HG03378 (cell line): ENCODE measurements at regions not wholly inside any gene's neighbourhood (a gene's known extent, or its start where the extent isn't known, plus 50 kb on each side); places are given as distances from the start of the nearest gene placed in this dataset.

Experiments
- ATAC-seq: cut with Tn5 transposase; IDR thresholded peaks from one replicate; pipeline ENCODE4 v1.9.1; 2021; ENCODE audit warnings: mild to moderate bottlenecking, moderate library complexity; ENCODE audit not compliant: unreplicated experiment

- no peak for ATAC-seq
These were observed 308.0 kb downstream of the CMPK2 start for GRCh38 chr2:6557737-6558136.

- ATAC-seq = no peak
These were observed 302.9 kb downstream of the CMPK2 start for GRCh38 chr2:6562771-6563170.

- no peak for ATAC-seq
These were observed 301.4 kb downstream of the CMPK2 start for GRCh38 chr2:6564326-6564725.

- no peak for ATAC-seq
These were observed 291.6 kb downstream of the CMPK2 start for GRCh38 chr2:6574121-6574520.

- no peak for ATAC-seq
These were observed 289.4 kb downstream of the CMPK2 start for GRCh38 chr2:6576302-6576701.

GRCh38 chr2:6577960-6578359, 287.7 kb downstream of the CMPK2 start:
- ATAC-seq = no peak

GRCh38 chr2:6578416-6578815, 287.3 kb downstream of the CMPK2 start:
- no peak for ATAC-seq

- no peak for ATAC-seq
These were observed 286.4 kb downstream of the CMPK2 start for GRCh38 chr2:6579281-6579680.

GRCh38 chr2:6580982-6581381, 284.7 kb downstream of the CMPK2 start:
- ATAC-seq = no peak

GRCh38 chr2:6589150-6589549, 276.6 kb downstream of the CMPK2 start:
- ATAC-seq = no peak

GRCh38 chr2:6590442-6590841, 275.3 kb downstream of the CMPK2 start:
- ATAC-seq = no peak

GRCh38 chr2:6602471-6602870, 263.2 kb downstream of the CMPK2 start:
- ATAC-seq = no peak

GRCh38 chr2:6605836-6606505, 259.7 kb downstream of the CMPK2 start:
- ATAC-seq = no peak

- no peak for ATAC-seq
These were observed 247.9 kb downstream of the CMPK2 start for GRCh38 chr2:6617794-6618193.

GRCh38 chr2:6618201-6618600, 247.5 kb downstream of the CMPK2 start:
- no peak for ATAC-seq

GRCh38 chr2:6623746-6624145, 242.0 kb downstream of the CMPK2 start:
- ATAC-seq = no peak

GRCh38 chr2:6626401-6627012, 239.2 kb downstream of the CMPK2 start:
- no peak for ATAC-seq

- no peak for ATAC-seq
These were observed 238.4 kb downstream of the CMPK2 start for GRCh38 chr2:6627316-6627715.

GRCh38 chr2:6630209-6630608, 235.5 kb downstream of the CMPK2 start:
- no peak for ATAC-seq

GRCh38 chr2:6635296-6635695, 230.4 kb downstream of the CMPK2 start:
- ATAC-seq = no peak

- no peak for ATAC-seq
These were observed 228.4 kb downstream of the CMPK2 start for GRCh38 chr2:6637330-6637729.

- ATAC-seq = no peak
These were observed 225.6 kb downstream of the CMPK2 start for GRCh38 chr2:6639929-6640620.
